NCI-H82 (cell line): ENCODE measurements at regions not wholly inside any gene's neighbourhood (a gene's known extent, or its start where the extent isn't known, plus 50 kb on each side); places are given as distances from the start of the nearest gene placed in this dataset.
A peak's percentile ranks its signal among the peaks of the same experiment; 100 is the strongest.
"Not testable (repeated sequence)": the region's sequence is repeated elsewhere in the genome, so short reads cannot be mapped to it uniquely, and the experiment has no call there.

Experiments
- DNase-seq: peaks from one replicate; lab custom pipeline; 2025; lab: John Stamatoyannopoulos, UW

DNA sequence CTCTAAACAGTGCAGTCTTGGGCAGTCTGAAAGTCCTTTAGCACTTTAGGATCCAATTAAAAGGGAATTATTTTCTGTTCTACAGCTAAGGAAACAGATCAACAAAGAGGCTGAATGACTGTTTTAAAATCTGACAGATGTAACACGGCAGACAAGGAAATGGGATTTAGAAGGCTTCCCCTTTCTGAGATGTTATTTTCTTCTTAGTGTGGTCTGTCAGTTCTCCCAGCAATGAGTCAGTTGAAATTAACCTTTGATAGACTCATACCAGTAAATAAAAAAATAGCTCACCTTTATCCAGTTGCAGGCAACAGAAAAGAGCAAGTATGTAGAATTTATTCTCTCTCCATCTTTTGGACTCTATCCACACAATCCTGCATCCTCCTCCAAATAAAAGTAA lies 98.1 kb downstream of the NEDD1 start:
- DNase-seq = peak; percentile 85

DNA sequence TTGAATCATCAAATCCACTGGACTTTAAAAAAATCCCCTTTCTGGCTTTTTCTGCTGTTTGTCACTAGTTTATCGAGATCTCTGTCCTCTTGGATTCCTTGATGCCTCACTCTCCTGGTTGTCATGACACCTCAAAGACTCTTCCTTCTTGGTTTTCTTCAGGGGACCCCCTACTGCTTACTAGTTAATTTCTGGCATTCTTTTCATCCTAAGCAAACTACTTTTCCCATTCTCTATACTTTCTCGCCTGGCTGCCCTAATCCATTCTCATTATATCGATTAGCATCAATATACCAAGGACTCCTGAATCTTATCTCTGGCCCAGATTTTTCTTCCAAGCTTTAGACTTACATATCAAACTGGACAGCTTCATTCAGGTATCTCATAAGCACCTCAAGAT lies 98.6 kb downstream of the NEDD1 start:
- no peak for DNase-seq

DNA sequence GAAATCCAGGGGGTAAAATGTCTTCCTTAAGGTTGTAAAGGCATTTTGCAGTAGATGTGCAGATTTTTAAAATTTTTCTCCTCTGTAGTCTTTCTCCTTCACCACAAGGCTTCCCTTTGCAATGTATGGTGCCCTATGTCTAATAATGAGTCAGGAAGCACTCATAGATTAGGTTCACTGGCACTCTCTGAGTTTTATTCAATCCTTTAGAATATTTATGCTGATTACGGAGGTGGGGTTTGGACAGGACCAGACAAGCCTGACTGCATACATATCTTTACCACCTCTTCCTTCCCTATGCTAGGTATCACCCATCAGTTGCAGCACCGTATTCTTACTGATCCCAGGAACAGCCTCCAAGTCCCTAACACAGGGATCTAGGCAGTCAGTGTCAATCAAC lies 99.5 kb downstream of the NEDD1 start:
- DNase-seq = no peak

DNA sequence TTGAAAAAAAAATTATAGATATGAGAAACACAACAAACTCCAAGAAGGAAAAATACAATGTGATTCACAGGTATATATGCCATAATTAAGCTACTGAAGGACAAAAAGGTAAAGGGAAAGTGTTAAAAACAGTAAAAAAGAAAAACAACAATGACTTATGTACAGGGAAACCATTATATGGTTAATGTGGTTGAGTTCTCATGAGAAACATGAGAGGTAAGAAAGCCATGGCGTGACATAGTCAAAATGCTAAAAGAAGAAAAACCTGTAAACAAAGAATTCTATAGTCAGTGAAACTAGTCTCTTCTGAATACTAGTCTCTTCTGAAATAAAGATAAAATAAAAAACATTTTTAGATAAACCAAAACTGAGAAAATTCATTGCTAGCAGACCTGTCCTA lies 109.1 kb downstream of the NEDD1 start:
- no peak for DNase-seq

GRCh38 chr12:97017213-97017612 lies 110.2 kb downstream of the NEDD1 start:
- no peak for DNase-seq

DNA sequence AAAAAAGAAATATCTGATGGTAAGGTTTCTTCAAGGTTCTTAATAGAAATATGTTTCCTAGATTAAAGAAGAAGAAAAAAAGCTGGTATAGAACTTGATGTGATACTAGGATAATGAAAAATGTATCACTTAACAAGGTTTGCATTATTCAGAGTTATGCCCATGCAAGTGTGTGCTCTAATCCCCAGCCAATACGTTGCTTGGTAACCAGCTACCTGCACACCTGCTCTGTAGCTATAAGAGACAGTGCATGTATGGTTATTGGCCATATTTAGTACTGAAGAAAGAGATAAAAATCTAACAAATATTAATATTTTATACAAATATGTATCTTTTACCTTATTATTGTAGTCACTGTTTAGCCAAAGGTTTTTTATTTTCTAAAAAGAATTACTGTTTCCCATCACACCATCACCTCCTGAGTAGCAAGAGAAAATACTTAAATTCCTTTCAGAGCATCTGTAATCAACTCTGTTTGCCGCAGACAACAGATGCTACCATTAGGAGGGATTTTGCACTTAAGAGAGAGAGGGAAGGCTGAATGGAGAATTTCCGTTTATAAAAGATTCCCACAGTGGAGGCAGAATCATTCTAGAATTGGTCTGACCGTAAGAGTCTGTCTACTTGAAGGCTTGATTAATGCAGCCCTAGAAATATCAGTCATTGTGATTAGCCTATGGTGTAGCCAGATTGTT lies 115.6 kb downstream of the NEDD1 start:
- DNase-seq = peak; percentile 6

- no peak for DNase-seq
Measured at GRCh38 chr12:97024393-97024792, 117.3 kb downstream of the NEDD1 start.

DNA sequence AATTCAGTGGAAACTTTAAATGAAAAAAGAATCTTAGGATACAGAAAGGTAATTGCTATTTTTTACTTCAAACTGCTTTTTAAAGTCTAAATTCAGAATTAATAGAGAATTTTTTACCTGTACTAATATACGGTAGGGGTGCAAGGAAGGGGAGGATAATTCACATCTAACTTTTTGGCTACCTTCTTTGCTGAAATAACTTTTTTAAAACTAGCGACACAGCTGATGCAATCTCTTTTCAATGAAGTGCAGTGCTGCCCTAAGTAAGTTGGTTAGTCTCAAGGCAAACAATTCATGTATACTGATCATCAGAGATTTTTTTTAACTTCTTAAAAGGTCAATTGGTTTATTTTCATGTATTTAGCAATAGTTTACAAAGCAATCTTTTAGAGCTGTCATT lies 119.8 kb downstream of the NEDD1 start:
- no peak for DNase-seq

DNA sequence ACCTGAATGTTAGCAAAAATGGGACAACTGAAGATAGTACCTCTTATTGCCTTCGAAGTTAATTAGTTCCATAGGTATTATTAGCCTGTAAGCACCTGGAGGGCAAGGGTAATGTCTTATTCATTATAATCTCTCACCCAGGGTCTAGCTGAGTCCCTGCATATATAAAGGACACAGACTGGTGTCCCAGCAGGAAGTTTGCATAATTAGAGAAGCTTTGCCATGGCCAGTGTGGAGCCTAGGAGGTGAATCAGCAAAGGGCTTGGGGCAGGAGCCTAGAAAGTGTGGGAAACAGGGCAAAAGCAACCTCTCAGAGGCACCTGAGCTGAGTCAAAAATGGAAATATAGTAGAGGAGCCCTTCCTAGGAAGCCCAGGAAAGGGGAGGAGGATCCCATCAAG lies 120.4 kb downstream of the NEDD1 start:
- DNase-seq = no peak

GRCh38 chr12:97038131-97038530 lies 131.1 kb downstream of the NEDD1 start:
- no peak for DNase-seq

GRCh38 chr12:97038834-97039233 lies 131.8 kb downstream of the NEDD1 start:
- DNase-seq = no peak

DNA sequence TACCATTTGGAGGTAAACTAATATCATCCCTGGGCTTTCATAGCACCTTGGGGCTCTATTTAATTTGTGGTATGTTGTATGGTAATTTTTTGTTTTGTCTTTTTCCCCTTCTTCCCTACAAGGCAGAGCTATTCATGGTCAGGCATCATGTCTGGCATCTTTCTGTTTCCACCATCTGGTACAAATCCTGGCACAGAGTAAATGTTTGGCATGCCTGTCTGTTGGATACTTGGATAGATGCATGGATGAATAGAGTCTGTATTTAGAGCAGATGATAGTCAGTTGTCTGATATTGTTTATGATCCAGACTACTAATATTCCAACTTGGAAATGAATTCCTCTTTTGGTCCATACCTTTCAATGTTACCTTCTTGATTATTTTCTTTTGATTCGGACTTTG lies 139.8 kb downstream of the NEDD1 start:
- no peak for DNase-seq

DNA sequence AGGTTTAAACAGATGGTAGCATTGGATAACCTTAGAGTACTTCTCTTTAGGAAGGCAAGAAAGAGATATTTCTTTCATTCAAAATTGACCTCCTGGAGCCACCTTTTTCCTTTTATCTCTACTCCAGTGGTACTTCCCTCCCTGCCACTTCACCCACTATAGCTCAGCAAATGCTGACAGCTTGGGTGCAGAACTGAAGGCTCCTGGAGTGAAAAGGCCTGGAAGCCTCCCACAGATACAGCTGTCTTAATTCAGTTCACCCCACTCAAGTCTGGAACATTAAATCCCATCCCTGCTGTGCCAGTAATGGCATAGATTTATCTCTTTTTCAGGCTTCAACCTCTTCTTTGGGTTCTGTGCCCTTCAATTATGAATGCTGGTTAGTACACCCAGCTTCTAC lies 140.3 kb downstream of the NEDD1 start:
- DNase-seq = no peak

DNA sequence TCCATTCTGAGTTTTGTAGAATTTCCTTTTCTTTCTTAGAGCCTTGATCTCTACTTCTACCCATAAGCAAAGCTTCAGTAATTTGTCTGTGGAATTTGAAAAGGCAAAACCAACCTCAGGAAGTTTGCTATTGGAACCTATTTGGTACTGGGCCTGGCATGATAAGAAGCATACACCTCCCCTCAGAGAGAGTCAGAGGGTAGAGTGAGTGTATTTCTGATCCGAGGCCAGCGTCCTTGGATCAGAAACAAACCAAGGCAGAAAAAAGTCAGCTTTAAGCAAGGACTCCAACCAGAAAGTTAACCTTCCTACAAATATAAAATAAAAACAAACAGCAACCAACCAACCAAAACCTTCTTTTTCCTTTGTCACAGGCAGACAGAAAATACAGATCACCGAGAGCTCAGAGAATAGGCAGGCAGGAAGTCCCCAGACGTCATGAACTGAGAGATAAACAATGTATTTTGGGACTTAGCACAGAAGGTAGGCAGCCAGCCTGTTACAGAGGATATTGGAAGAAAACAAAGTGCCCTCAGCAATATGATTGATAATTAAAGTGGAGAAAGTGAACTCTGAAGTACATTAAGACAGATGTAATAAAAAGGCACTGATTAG lies 141.5 kb downstream of the NEDD1 start:
- no peak for DNase-seq

DNA sequence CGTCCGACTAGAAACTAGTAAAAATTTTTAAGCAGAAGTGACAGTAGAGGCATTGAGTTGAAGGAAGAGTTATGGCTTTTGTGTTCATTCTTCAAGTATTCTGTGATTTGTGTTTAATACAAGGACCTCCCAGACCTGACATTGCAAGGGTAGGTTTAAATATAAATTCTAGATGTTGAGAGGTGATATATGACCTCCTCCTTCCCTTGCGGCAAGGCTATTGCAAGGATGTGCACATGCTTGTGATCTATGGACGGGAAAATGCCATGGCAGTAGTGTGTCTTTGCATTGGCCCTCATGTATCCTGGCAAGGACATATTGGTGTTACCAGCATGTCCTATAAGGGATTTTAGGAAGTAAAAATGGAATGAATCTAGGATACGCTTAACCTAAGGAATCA lies 143.5 kb downstream of the NEDD1 start:
- DNase-seq = no peak

DNA sequence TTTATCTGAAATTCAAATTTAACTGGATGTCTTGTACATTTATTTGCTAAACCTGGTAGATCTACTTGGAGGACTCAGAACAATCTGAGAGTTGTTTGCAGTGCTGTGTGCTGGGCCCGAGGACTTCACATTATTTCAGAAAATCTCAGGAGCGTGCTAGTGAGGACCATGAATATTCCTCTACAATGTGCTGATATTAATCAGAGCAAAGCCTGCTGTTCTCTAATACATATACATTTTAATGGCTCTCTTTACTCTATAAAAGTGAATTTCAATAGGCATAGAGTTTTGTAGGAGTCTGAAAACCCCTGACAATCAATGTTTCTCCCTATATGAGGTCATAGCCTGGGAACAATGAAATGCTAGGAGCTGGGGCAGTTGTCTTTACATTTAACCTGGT lies 144.3 kb downstream of the NEDD1 start:
- no peak for DNase-seq

DNA sequence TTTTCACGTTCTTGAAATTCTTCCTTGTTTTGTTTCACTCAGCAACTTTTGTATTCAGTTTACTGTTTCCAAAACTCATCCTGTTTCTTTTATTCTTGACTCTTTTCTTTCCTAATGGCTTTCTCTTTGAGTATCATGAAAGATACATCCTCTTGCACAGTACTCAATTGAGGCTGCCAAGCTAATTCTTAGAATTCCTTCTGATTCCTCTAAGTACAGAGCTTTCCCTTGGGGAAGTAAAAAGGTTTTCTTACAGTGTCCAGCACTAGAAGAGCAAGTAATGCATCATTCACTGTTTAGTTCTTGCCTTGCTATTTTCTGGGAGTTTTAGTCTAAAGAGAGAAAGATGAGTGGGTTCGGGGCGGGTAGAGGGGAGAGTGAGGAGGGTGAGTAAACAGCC lies 154.1 kb downstream of the NEDD1 start:
- DNase-seq = no peak

DNA sequence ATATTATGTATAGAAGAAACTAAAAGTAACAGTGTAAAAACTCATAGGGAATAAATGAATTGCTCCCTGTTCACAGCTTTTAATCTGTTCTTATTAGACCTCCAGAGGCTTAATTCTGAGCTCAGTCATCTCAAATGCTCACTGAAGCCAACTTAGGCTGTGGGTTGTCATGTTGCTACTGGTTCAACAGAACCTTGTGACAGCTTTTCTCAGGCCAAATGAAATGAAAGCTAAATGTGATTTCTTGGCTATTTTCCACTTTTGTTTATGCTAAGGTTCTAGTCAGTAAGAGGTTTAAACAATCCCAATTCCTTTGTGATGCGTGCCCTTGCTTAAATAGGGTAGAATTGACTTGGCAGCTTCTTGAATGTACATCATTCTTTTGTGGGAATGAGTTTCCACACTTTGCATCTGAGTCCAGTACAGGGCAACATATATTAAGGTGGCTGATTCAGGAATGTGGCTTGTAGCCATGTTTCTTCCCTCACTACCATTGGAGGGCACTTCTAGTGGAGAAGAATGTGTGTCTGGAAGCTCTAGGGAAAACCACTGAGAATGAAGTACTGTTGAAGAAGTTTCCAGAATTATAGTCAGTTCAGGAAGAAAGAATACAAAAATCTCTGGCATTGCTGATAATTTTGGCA lies 156.4 kb downstream of the NEDD1 start:
- peak; percentile 13 for DNase-seq

- DNase-seq = no peak
Measured at GRCh38 chr12:97075161-97075933, 168.3 kb downstream of the NEDD1 start.

DNA sequence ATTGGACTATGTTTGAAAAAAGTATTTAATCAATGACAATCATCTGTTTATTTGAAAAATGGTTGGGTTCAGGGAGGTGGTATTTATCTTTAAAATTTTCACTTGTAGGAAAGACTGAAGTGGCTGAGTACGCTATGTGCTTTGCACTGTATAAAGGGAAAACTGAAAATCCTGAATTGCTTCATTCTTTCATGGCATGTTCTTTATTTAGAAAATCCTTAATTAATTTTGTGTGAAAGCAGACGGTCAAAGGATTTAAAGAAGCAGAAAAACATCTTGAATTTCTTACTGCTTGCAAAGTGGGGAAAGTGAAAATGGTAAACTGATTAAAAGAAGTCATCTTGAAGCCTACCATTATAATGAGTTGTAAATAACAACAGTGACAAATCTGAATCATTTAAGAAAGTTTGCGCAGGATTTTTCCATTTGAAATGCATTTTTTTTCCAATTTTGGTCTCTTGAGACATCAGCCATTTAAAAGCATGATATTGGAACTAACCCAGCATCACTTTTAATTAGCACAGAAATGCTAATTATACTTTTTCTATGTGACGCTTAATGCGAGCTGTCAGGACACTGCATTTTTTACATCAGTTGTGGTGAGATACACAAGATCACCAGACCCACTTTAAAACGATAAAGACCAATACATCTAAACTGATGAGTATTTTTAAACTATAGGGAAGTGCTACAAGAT lies 169.0 kb downstream of the NEDD1 start:
- DNase-seq = no peak

DNA sequence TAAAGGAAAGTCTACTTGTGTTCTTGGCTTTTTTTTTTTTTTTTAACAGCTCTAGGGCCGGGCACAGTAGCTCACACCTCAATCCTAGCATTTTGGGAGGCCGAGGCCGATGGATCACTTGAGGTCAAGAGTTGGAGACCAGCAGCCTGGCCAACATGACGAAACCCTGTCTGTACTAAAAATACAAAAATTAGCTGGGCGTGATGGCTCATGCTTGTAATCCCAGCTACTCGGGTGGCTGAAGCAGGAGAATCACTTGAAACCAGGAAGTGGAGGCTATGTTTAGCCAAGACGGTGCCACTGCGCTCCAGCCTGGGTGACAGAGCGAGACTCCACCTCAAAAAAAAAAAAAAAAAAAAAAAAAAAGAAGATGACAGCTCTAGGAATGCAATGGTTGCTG lies 169.9 kb downstream of the NEDD1 start:
- not testable (repeated sequence) for DNase-seq

- no peak for DNase-seq
Measured at GRCh38 chr12:97082029-97082428, 175.0 kb downstream of the NEDD1 start.
